Liver (tissue), 8 donors: ENCODE measurements at regions not wholly inside any gene's neighbourhood (a gene's known extent, or its start where the extent isn't known, plus 50 kb on each side); places are given as distances from the start of the nearest gene placed in this dataset.

Source experiments
- DNase-seq: peaks from one replicate; pipeline ENCODE4 v3.0.0-alpha.2; 2017; ENCODE audit warnings: low spot score
- H3K27ac ChIP-seq, 2 donors: one replicate each; pipeline ENCODE4 v1.7.0; 2013; ENCODE audit warnings: inconsistent platforms in 2 of 2, low read length in 2 of 2, control low read depth in 1 of 2, low read depth in 1 of 2, mild to moderate bottlenecking in 1 of 2
- H3K27me3 ChIP-seq, 4 donors: one replicate each; pipeline versions ENCODE4 v1.6.1 to v1.7.0; 2013; ENCODE audit warnings: low read length in 3 of 4, inconsistent platforms in 1 of 4, mild to moderate bottlenecking in 1 of 4, moderate library complexity in 1 of 4; ENCODE audit not compliant: control insufficient read depth in 4 of 4, insufficient read depth in 4 of 4
- H3K36me3 ChIP-seq, 4 donors: one replicate each; pipeline versions ENCODE4 v1.6.1 to v1.7.0; 2013; ENCODE audit warnings: low read length in 3 of 4, mild to moderate bottlenecking in 3 of 4, low read depth in 1 of 4, moderate library complexity in 1 of 4; ENCODE audit not compliant: control insufficient read depth in 4 of 4, insufficient read depth in 3 of 4
- H3K4me1 ChIP-seq, 4 donors: one replicate each; pipeline versions ENCODE4 v1.6.1 to v1.7.0; 2013; ENCODE audit warnings: low read length in 3 of 4, mild to moderate bottlenecking in 3 of 4, moderate library complexity in 1 of 4; ENCODE audit not compliant: control insufficient read depth in 4 of 4, insufficient read depth in 4 of 4
- H3K4me3 ChIP-seq, 3 donors: one replicate each; pipeline versions ENCODE4 v1.6.1 to v1.7.0; 2013; ENCODE audit warnings: low read length in 3 of 3, control low read depth in 1 of 3, low read depth in 1 of 3, mild to moderate bottlenecking in 1 of 3
- H3K9ac ChIP-seq, 2 donors: one replicate each; pipeline ENCODE4 v1.7.0; 2013; ENCODE audit warnings: low read length in 2 of 2, mild to moderate bottlenecking in 2 of 2, moderate library complexity in 2 of 2, control low read depth in 1 of 2, low read depth in 1 of 2
- H3K9me3 ChIP-seq, 4 donors: one replicate each; pipeline versions ENCODE4 v1.6.1 to v1.7.0; 2013; ENCODE audit warnings: low read length in 3 of 4; ENCODE audit not compliant: control insufficient read depth in 4 of 4
- EGR1 ChIP-seq, 2 donors: IDR thresholded peaks; 2 replicates each; pipeline ENCODE4 v1.6.1; 2016 to 2018; ENCODE audit warnings: antibody characterized with exemption in 2 of 2, low read depth in 2 of 2
- FOXA1 ChIP-seq: IDR thresholded peaks from 2 replicates; pipeline ENCODE4 v1.6.1; 2016; ENCODE audit warnings: antibody characterized with exemption
- FOXA2 ChIP-seq: IDR thresholded peaks from 2 replicates; pipeline ENCODE4 v1.6.1; 2016; ENCODE audit warnings: antibody characterized with exemption
- GABPA ChIP-seq, 2 donors: IDR thresholded peaks in 1 of 2; conservative IDR thresholded peaks in 1 of 2; 2 replicates each; pipeline ENCODE4 v1.6.1; 2016; ENCODE audit warnings: antibody characterized with exemption in 2 of 2, mild to moderate bottlenecking in 1 of 2, moderate library complexity in 1 of 2
- HNF4A ChIP-seq, 2 donors: conservative IDR thresholded peaks; 2 replicates each; pipeline ENCODE4 v1.6.1; 2016; ENCODE audit warnings: antibody characterized with exemption in 2 of 2, mild to moderate bottlenecking in 2 of 2
- HNF4G ChIP-seq: IDR thresholded peaks from 2 replicates; pipeline ENCODE4 v1.6.1; 2016; ENCODE audit warnings: antibody characterized with exemption
- RAD21 ChIP-seq, 2 donors: IDR thresholded peaks; 2 replicates each; pipeline ENCODE4 v1.6.1; 2016; ENCODE audit warnings: antibody characterized with exemption in 2 of 2, mild to moderate bottlenecking in 2 of 2
- RXRA ChIP-seq, 2 donors: IDR thresholded peaks; 2 replicates each; pipeline ENCODE4 v1.6.1; 2017 to 2018; ENCODE audit warnings: antibody characterized with exemption in 2 of 2, mild to moderate bottlenecking in 1 of 2
- SP1 ChIP-seq: IDR thresholded peaks from 2 replicates; pipeline ENCODE4 v1.6.1; 2018; ENCODE audit warnings: antibody characterized with exemption, mild to moderate bottlenecking
- TAF1 ChIP-seq: conservative IDR thresholded peaks from 2 replicates; pipeline ENCODE4 v1.6.1; 2016; ENCODE audit warnings: antibody characterized with exemption, mild to moderate bottlenecking
- YY1 ChIP-seq: IDR thresholded peaks from 2 replicates; pipeline ENCODE4 v1.6.1; 2016; ENCODE audit warnings: antibody characterized with exemption, mild to moderate bottlenecking
- WGBS: extraction: QIAGEN DNeasy Blood & Tissue Kit; methylation state at CpG from one replicate; pipeline ENCODE4 v1.1.7; 2013; 5-methylcytosine and 5-hydroxymethylcytosine counted together
- TF ChIP-seq, protein P1 (sequence below): IDR thresholded peaks from 2 replicates; pipeline ENCODE4 v1.6.1; 2016; ENCODE audit warnings: antibody characterized with exemption
- TF ChIP-seq, protein P2 (sequence below): IDR thresholded peaks from 2 replicates; pipeline ENCODE4 v1.6.1; 2016; ENCODE audit warnings: antibody characterized with exemption, mild to moderate bottlenecking
- TF ChIP-seq, protein P3 (sequence below): IDR thresholded peaks from 2 replicates; pipeline ENCODE4 v1.6.1; 2016; ENCODE audit warnings: antibody characterized with exemption
- TF ChIP-seq, protein P4 (sequence below): IDR thresholded peaks from 2 replicates; pipeline ENCODE4 v1.6.1; 2016; ENCODE audit warnings: antibody characterized with exemption
- TF ChIP-seq, protein P5 (sequence below): fragments of 150-350 bp; IDR thresholded peaks from 2 replicates; pipeline ENCODE4 v1.5.1; 2017; ENCODE audit warnings: improper control_type of control experiment, low read depth, low read length; ENCODE audit not compliant: missing input control
- donor health status: healthy.
- donor health status: healthy.
- donor health status: healthy.
- donor health status: healthy.
- donor health status: healthy.

DNA sequence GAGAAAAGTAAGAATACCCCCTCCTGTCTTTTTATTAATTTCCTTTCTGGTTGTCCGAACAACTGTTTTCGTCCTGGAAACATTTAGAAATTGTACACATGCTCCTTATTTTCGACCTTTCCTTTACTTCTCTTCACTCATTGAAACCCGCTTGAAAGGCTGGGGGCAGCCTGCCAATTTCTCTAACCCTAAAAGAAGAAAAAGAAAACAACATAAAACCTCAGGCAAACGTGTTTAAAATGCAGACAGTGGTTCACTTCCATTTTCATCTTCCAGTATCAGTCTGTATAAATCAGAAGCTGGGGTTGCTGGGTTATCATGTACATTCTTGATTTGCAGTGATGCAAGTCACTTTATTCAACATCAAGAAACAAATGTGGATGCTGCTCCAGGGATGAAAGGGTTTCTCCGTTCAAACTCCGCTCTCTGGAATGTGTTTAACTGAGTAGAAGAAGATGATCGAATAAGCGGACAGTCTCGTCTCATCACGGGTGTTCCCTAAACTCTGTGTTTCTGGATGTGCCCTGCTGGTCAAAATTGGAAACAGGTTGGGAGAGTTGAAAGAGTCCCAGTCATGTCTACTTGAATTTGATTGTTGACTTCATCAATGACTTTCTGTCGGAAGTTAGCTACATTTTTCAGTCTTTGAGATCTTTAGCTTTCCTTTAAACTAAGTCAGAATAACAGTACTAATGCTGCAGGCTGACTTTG lies 1042.2 kb downstream of the BCL11B start:
- peaks cover 0 to 3% (median 0%) of the 10 kb centered on the region in 4 donors for H3K27me3 ChIP-seq
- 66% methylated on average over 12 of the region's 12 CpGs for WGBS
- no peak for DNase-seq
- TF ChIP-seq, protein P1, sequence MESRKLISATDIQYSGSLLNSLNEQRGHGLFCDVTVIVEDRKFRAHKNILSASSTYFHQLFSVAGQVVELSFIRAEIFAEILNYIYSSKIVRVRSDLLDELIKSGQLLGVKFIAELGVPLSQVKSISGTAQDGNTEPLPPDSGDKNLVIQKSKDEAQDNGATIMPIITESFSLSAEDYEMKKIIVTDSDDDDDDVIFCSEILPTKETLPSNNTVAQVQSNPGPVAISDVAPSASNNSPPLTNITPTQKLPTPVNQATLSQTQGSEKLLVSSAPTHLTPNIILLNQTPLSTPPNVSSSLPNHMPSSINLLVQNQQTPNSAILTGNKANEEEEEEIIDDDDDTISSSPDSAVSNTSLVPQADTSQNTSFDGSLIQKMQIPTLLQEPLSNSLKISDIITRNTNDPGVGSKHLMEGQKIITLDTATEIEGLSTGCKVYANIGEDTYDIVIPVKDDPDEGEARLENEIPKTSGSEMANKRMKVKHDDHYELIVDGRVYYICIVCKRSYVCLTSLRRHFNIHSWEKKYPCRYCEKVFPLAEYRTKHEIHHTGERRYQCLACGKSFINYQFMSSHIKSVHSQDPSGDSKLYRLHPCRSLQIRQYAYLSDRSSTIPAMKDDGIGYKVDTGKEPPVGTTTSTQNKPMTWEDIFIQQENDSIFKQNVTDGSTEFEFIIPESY: no peak
- TF ChIP-seq, protein P2, sequence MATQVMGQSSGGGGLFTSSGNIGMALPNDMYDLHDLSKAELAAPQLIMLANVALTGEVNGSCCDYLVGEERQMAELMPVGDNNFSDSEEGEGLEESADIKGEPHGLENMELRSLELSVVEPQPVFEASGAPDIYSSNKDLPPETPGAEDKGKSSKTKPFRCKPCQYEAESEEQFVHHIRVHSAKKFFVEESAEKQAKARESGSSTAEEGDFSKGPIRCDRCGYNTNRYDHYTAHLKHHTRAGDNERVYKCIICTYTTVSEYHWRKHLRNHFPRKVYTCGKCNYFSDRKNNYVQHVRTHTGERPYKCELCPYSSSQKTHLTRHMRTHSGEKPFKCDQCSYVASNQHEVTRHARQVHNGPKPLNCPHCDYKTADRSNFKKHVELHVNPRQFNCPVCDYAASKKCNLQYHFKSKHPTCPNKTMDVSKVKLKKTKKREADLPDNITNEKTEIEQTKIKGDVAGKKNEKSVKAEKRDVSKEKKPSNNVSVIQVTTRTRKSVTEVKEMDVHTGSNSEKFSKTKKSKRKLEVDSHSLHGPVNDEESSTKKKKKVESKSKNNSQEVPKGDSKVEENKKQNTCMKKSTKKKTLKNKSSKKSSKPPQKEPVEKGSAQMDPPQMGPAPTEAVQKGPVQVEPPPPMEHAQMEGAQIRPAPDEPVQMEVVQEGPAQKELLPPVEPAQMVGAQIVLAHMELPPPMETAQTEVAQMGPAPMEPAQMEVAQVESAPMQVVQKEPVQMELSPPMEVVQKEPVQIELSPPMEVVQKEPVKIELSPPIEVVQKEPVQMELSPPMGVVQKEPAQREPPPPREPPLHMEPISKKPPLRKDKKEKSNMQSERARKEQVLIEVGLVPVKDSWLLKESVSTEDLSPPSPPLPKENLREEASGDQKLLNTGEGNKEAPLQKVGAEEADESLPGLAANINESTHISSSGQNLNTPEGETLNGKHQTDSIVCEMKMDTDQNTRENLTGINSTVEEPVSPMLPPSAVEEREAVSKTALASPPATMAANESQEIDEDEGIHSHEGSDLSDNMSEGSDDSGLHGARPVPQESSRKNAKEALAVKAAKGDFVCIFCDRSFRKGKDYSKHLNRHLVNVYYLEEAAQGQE: no peak
- TF ChIP-seq FOXA2 (no peak), TAF1 (no peak), GABPA (IDR thresholded peaks at IDR 0.05 in 1 of 2, conservative IDR thresholded peaks at IDR 0.05 in 1 of 2) (no peak), EGR1 (IDR thresholded peaks at IDR 0.05; ENCODE audit: low read depth in 2 of 2) (no peak), HNF4G (no peak), YY1 (no peak), RXRA (IDR thresholded peaks at IDR 0.05) (no peak), SP1 (no peak), HNF4A (conservative IDR thresholded peaks at IDR 0.05) (no peak), FOXA1 (no peak), RAD21 (IDR thresholded peaks at IDR 0.05) (no peak)
- TF ChIP-seq, protein P3, sequence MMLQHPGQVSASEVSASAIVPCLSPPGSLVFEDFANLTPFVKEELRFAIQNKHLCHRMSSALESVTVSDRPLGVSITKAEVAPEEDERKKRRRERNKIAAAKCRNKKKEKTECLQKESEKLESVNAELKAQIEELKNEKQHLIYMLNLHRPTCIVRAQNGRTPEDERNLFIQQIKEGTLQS: no peak
- TF ChIP-seq, protein P4, sequence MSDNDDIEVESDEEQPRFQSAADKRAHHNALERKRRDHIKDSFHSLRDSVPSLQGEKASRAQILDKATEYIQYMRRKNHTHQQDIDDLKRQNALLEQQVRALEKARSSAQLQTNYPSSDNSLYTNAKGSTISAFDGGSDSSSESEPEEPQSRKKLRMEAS: no peak
- TF ChIP-seq, protein P5, sequence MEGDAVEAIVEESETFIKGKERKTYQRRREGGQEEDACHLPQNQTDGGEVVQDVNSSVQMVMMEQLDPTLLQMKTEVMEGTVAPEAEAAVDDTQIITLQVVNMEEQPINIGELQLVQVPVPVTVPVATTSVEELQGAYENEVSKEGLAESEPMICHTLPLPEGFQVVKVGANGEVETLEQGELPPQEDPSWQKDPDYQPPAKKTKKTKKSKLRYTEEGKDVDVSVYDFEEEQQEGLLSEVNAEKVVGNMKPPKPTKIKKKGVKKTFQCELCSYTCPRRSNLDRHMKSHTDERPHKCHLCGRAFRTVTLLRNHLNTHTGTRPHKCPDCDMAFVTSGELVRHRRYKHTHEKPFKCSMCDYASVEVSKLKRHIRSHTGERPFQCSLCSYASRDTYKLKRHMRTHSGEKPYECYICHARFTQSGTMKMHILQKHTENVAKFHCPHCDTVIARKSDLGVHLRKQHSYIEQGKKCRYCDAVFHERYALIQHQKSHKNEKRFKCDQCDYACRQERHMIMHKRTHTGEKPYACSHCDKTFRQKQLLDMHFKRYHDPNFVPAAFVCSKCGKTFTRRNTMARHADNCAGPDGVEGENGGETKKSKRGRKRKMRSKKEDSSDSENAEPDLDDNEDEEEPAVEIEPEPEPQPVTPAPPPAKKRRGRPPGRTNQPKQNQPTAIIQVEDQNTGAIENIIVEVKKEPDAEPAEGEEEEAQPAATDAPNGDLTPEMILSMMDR: no peak
- H3K4me1 ChIP-seq: no peaks in the 10 kb centered on the region
- no peak overlapping the region for H3K27ac ChIP-seq
- no peak overlapping the region for H3K9ac ChIP-seq
- no peaks in the 10 kb centered on the region for H3K9me3 ChIP-seq
- H3K36me3 ChIP-seq: no peaks in the 10 kb centered on the region
- H3K4me3 ChIP-seq: no peak overlapping the region
